Stimulated activated CD4-positive, alpha-beta T cell treated with anti-CD3 and anti-CD28 coated beads, Interleukin-1b, Interleukin-23, amount 100 ng/mL, for 48 hours (primary cell): ENCODE measurements at regions not wholly inside any gene's neighbourhood (a gene's known extent, or its start where the extent isn't known, plus 50 kb on each side); places are given as distances from the start of the nearest gene placed in this dataset.
"Not testable (repeated sequence)": the region's sequence is repeated elsewhere in the genome, so short reads cannot be mapped to it uniquely, and the experiment has no call there.

Experiments
- DNase-seq: peaks from one replicate; pipeline ENCODE4 v3.0.0-alpha.2; 2020

DNA sequence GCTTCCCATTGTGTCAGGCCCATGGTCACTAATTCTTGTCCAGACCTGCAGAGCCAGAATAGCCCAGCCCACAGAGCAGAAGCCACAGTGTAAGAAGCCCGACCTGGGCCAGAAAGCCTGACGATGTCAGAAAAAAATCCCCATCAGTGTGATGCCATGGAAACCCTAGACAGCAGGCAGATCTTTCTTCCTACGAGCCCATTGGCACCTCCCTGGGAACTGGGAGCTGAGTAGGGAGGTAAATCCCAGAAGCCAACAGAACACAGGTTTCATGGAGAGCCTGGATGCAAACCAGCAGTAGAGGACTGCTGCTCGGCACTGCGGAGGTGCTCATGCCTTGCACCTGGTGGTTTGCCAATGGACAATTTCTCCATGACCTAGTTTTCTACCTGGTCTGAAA lies 82.2 kb upstream of the SLC22A16 start:
- no peak for DNase-seq

DNA sequence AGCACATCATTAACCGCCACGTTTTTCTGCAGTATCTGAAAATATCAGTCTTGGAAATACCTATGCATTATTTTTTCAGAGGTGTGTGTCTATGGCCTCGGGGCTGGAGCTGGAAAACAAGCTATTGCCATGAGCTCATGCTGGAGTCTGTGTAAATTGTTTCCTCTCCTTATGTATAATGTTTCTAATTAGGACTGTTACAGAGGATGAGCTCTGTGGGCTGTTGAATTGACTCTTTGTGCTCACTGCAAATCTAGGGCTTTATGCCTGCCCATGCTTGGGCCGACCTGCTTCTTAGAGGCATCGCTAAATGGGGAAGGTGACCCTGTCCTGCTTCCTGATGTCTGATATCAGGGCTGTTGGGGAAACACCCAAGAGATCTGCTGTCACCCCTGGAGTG lies 80.8 kb upstream of the SLC22A16 start:
- DNase-seq: no peak

DNA sequence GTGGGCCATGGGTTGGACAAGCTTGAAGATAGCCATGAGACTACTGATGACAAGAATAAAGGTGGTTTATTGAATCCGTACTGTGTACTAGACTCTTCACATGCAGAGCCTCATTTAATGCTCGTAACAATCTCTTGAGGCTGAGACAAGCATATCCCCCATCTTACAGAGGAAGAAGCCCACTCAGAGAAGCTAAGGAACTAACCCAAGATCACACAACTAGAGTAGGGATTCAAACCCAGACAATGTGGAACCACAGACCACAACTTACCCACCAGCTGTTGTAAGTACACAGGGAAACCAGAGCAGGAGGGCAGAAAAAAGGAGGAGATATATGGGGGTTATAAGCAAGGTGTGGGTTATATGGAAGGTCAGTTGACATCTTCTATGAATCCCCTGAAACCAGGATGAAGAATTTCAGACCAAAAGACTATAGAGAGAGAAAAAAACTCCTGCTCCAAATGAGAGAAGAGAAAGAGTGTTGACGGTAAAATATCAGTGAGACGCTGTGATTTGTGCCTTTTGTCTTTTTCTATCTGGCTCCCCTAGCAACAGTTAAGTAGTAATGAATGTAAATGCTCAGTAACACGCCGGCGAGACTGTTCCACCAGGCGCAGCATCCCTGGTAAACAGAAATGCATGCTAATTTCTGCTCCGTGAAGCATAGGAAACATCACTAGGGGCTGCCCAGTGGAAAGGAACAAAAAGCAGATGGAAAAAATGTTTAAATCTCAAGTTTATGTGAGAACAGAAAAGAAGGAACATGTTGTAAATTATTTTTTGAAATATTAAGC lies 80.1 kb upstream of the SLC22A16 start:
- DNase-seq: no peak

DNA sequence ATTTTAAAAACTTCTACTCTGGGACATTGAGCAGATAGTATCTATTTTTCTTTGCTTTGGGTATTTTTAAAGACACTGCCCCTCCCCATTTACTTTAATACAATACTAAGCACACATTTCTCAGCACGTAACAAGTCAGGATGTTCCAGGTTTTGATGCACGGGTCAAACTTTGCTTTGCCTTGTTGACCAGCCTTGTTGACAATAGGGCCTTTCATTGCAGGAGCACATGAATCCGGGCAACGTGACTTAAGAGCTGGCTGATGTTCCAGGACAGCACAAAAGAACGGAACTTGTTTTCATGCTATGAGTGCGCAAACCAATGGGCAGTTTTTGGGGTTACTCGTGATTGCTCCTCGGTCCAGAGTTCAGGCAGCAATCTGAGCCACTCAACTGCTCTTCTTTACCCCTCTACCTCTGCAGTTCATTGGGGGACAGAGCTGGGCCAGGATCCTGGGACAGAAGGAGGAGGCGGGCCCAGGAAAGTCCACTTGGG lies 78.6 kb upstream of the SLC22A16 start:
- DNase-seq: no peak

DNA sequence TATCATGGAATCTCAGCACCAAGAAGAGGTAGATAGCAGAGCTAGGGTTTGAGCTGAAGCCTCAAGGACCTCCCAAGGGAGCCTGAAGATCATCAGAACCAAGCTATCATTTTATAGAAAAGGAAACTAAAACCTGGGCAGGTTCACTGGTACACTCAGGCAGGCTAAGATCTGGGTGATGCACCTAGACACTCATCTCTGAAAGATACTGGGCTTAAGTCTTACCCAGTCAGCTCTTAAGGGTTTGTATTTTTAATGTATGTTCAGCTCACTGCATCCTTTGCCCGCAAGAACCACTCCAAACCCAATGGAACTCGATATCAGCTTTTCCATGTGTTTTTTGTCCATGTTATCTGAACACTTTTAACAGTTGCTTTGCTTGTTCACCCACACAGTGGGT lies 78.0 kb upstream of the SLC22A16 start:
- DNase-seq: no peak

- no peak for DNase-seq
Observed at GRCh38 chr6:110552901-110553641, 76.7 kb upstream of the SLC22A16 start.

DNA sequence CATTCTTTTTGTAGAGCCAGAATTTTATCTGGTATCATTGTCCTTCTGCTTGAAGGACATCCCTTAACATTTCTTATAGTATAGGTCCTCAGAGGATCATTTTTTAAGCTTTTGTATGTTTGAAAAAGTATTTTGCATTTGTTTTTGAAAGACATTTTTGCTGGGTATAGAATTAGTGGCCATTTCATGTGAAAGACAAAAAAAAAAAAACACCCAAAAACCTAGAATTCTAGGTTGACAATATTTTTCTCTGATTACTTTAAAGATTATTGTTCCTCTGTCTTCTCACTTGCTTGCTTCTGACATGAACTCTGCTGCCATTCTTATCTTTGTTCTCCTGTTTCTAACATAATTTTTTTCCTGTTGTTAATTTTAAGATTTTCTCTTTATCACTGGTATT lies 75.7 kb upstream of the SLC22A16 start:
- DNase-seq: no peak

DNA sequence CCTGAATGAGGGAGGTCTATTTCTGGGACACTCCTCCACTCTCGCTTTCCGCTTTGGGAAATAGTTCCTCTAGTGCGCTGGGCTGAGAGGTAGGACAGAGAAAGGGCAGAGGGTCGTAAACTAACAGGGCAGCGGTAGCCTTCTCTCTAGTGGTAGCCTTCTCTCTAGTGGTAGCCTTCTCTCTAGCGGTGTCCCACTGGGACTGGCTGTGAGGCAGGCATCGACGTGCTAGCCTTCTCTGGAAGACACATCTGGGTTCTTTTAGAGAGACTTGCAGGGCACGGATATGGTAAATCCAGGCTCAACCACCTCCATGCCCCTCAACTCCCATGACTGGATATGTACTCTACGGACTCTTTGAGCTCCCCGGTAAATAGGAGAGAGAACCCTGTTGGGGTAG lies 74.7 kb upstream of the SLC22A16 start:
- no peak for DNase-seq

- DNase-seq: no peak
Observed at GRCh38 chr6:110550353-110550752, 73.9 kb upstream of the SLC22A16 start.

DNA sequence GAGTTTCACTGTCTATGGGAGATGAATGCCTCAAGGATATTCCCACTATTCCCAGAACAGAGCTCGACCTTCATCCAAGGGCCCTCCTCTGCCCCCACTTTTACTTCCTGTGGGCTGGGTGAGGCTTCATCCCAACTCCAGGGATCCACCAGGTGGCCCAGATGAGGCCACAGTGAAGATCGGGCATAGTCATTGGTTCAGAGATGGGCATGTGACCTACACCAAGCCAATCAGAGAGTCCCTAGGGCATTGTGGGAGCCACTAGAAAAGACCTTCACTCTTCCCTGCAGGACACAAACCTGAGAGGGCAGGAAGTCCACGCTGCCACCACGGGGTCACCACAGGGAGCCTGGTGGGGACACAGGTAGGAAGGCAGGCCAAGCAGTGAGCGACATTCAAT lies 72.9 kb upstream of the SLC22A16 start:
- no peak for DNase-seq

DNA sequence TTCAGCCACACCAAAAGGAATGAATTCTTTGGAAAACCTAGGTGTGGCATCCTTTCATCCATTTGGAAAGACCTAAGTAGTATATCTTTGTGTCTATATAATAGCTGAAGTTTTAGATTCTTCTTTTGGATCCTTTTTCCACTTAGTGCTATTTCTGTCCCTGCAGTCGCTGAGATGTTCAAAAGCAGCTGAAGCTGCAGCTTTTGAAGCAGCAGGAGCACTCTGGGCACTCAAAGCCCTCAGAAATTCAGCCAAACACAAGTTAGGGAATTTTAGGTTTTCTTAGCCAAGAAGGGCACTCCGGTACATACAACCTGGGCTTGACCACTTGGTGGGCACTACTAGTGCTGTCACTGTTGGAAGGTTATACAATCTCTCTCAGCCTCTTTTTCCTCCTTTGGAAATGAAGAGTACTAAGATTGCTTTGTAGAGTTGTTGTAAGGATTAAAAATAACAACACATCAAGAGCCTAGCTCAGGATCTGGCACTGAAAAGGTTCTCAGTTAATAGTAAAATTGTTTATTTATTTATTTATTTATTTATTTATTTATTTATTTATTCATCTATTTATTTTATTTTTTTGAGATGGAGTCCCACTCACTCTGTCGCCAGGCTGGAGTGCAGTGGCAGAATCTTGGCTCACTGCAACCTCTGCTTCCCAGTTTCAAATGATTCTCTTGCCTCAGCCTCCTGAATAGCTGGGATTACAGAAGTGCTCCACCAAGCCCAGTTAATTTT lies 71.9 kb upstream of the SLC22A16 start:
- no peak for DNase-seq

DNA sequence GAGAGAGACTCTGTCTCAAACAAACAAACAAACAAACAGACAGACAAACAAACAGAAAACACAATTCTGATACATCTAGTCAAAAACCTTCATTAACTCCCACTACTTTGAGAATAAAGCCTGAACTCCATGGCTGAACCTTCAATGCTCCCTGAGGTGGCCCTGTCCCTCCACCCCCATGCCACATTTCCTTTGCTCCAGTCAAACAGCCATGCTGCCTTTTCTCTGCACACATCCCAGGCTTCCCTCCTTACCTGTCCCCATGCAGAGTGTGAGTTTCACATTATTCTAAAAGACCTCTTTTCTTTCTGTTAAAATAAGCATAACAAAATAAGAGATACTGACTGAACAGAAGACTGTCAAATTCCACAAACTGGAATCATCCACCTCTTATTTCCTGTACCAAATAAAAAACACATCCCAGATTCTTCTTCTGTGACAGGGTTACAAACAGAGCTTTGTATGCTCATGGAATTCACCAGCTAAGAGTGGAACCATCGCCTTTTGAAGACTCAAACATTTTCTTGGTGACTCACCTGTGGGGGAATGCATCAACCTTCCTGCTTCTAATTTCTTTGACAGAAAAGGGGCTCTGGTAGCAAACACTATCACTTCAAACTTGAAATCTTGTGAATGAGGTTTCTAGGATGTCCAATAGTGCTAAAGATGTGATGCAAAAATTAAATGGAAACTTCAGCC lies 71.0 kb upstream of the SLC22A16 start:
- no peak for DNase-seq

DNA sequence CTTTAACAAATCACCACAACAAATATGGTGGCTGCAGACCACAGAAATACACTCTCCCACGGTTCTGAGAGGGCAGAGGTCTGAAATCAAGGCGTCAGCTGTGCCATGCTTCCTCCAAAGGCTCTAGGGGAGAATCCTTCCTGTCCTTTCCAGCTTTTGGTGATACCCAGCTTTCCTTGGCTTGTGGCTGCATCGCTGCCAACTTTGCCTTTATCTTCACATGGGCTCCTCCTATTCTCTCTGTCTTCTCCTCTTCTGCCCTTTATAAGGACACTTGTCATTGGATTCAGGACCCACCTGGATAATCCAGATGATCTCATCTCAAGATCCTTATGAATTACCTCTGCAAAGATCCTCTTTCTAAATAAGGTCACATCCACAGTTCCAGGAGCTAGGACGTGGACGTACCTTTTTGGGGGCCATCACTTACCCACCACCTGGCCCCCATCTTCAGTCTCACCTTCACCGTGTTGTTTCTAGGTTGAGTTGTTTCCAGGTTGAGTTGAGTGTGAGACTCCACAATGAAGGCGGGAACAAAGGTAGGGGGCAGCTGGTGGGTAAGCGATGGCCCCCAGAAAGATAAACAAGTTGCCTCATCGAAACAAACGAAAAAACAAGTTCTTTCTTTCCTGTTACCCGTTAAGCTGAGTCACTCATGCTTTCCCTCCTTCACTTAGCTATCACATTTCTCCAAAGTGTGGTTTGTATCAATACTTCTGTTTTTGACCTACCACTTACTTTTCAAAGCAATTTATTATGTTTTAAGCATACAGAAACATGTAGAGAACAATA lies 68.9 kb upstream of the SLC22A16 start:
- no peak for DNase-seq

- DNase-seq: no peak
Observed at GRCh38 chr6:110544472-110544871, 68.1 kb upstream of the SLC22A16 start.

DNA sequence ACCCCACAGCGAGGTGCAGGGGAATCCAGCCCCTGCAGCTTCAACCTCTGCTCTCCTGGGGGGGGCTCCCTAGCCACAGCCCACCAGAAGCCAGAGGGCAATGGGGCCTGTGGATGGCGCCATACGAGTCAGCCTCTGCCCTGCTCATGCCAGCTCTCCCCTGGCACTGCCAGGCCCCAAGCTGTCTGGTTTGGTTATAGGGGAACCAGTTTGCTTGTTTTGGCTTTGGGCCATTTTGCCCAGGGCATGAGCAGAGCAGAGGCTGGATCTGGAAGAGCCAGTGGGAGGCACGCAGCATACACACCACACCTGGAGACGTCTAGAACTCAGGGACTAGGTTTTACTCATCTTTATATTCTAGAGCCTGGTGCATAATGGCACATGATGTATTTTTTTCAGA lies 66.7 kb upstream of the SLC22A16 start:
- no peak for DNase-seq

GRCh38 chr6:110542311-110543024 lies 66.1 kb upstream of the SLC22A16 start:
- no peak for DNase-seq

- no peak for DNase-seq
Observed at GRCh38 chr6:110541701-110542309, 65.4 kb upstream of the SLC22A16 start.

- DNase-seq: not testable (repeated sequence)
Observed at GRCh38 chr6:110539277-110540019, 63.0 kb upstream of the SLC22A16 start.

- DNase-seq: no peak
Observed at GRCh38 chr6:110538416-110539160, 62.2 kb upstream of the SLC22A16 start.
